IPS-NIHi7 (cell line): ENCODE measurements at regions not wholly inside any gene's neighbourhood (a gene's known extent, or its start where the extent isn't known, plus 50 kb on each side); places are given as distances from the start of the nearest gene placed in this dataset.
"Not testable (repeated sequence)": the region's sequence is repeated elsewhere in the genome, so short reads cannot be mapped to it uniquely, and the experiment has no call there.

Experiments used
- DNase-seq: peaks from one replicate; pipeline ENCODE4 v3.0.0; 2012; ENCODE audit warnings: mixed read lengths; ENCODE audit errors: extremely low spot score

DNA sequence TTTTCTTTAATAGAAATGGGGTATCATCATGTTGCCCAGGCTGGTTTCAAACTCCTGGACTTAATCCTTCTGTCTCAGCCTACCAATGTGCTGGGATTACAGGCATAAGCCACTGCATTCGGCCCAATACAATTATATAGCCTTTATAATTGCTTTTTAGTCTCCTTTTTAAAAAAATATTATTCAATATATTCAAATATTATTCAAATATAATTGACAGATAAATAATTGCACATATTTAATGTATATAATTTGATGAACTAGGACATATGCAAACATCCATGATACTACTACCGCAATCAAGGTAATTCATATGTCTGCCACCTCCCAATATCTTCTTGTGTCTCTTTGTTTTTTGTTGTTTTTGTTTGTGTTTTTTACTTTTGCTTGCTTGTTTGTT is 894.2 kb upstream of the PTPRD start:
- DNase-seq = no peak

DNA sequence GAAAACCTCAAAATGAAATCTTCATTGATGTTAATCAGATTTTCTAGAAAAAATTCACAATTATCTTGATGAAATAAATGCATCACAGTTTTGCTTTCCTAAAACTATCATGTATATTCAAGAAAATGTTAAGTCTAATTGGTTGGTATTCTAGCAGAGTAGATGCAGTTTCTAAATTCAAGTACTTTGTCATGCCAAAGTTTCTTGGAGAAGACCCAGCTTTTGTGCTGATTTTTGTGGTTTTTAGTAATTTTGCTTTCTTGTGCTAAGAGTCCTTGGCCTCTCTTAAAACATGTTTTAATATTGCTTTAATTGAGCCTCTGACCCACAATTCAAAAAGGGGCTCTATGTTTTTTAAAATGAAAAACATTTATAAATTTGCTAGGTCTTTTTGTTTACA is 924.8 kb upstream of the PTPRD start:
- DNase-seq = no peak

DNA sequence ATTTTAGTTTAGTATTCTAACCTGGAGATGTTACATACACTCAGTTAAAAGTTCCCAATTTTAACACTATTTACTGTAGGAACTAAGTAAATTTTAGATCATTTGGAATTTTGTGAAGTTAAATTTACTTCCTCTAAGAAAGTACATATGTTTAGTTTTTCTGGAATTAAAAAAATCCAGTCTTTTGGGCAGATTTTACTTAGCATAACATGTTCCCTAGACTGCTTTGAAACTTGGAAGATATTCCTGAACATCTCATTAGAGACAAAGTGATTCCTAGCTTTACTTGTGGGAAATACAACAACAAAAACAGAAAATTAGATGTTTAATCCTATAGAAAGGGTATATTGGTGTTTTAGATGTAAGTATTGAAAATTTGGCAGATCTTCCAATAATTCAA is 930.0 kb upstream of the PTPRD start:
- DNase-seq = no peak

DNA sequence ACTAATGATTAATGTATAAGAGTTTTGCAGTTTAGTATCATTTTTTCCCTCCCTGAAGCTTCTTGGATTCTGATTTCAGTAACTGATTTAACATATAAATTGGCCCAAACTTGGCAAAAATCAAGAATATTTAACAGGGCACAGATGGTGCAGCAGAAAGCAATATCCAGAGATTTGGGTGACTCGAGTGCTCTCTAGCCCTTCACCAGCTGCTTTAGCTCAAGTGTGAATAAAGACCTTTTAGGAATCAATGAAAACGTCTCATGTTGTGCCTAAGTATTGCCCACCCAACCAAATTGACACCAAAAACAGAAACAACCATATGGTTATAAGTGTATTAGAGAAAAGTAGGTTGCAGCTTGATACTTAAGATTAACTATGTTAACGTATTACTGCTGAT is 933.4 kb upstream of the PTPRD start:
- no peak for DNase-seq

DNA sequence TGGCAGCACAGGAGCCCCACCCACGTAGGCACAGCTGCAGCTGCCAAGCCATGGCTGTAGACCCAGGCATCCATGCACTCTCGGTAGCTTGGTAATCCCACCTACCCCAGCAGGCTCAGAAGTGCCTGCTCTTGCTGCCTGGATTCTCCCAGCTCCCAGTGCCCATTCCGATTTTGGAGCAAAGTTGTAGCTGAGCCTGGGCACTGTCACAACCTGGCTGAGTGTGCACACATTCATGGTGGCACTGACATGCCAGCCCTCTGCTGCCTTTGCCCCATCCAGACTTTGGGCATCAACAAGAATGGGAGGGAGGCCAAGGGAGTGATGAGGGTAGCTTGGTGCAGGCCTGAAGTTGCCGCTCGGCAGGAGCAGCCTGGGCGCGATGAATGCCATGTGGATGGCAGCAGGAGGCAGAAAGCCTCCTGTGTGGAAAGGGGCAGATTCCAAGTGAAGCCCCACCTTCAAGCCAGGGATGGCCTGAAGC is 936.6 kb upstream of the PTPRD start:
- no peak for DNase-seq

DNA sequence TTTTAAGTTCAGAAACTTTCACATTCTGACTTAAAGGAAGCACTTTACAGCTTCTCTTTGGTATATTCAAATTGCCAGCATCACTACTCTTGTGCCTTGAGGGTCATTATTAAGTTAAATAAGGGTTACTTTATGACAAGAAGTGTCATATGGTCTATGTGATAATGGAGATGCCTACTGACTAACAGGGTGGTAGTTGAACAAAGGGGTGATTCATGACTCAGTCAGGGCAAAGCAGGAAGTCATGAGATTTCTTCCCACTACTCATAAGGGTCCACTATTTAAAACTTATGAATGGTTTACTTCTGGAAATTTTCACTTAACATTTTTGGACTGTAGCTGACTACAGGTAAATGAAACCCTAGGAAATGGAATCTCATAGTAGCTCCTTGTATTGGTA is 938.3 kb upstream of the PTPRD start:
- DNase-seq = no peak

DNA sequence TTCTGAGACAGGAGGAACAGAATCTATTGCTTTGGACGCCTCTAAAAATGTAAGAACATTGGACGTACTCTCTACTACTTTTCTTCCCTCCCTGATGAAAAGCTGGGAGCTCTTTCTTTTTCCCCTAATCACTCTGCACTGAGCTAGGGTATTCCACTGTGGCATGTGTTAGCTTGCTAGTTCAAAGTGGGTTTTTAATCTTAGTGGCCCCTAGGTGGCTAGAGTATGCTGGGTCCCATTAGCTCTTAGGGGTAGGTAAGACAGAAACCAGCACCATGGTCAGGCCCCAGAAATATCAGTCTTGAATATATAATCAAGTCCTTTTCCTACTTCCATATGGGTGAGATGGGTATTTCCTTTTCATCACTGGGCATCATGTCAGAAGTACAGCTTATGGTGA is 945.2 kb upstream of the PTPRD start:
- DNase-seq = peak; percentile 23

DNA sequence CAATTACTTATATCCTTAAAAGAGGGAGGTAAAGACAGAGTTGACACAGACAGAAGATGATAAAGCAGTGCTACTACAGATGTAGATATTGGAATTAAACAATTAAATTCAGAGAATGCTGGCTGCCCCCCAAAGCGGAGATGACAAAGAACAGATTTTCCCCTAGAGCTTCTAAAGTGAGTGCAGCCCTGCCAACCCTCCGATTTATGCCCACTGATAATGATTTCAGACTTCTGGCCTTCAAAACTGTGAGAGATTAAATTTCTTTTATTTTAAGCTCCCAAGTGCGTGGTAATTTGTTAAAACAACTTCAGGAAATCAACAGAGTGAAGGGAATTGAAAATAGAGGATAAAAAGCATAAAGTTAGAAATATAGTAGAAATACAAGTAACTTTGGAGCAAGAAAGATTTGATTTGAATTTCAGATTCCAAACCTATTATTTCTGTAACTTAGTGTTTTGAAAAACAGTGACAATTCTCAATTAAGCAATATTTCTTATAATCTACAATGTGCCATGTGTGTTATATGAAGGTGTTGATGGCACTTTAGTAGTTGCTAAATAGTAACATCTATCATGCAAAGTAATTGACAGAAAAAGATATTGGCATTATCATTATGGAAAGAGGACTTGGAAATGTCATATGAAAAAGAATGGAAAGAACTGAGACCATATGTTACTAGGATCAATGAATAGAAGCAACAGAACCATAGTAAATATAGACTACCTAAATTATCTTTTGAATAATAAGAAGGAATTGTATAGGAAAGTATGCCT is 946.4 kb upstream of the PTPRD start:
- DNase-seq = no peak

DNA sequence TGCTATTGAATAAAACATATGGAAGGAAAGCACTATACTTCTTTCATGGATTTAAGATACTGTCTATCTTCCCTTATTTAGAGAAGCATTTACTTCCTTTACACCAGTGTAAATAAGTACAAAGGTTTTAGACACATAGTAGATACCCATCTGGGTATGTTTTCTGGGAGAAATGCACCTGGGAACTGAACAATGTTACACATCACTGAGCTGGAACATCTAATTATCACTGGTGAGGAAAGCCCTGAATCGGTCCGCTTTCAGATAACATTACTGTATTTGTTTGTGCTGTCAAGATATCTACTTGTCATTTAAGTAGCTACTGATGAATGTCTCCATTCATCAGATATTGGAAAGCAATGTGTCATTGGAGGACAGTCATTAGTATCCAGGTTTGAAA is 964.7 kb upstream of the PTPRD start:
- DNase-seq = no peak

DNA sequence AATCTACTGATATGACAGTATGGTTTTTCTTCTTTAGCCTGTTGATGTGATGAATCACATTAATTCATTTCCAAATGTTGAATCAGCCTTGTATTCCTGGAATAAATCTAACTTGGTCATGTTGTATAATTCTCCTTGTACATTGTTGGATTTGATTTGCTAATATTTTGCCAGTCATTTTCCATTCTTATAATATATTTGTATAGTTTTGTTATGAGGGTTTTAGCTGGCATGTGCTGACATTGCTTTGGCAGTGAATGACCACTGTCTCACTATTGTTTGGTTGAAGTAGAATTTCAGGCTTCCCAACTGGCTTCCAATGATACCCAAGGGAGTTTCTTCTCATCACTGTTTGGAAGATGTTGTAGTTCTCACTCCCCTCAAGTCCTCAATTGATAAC is 983.0 kb upstream of the PTPRD start:
- DNase-seq = no peak

DNA sequence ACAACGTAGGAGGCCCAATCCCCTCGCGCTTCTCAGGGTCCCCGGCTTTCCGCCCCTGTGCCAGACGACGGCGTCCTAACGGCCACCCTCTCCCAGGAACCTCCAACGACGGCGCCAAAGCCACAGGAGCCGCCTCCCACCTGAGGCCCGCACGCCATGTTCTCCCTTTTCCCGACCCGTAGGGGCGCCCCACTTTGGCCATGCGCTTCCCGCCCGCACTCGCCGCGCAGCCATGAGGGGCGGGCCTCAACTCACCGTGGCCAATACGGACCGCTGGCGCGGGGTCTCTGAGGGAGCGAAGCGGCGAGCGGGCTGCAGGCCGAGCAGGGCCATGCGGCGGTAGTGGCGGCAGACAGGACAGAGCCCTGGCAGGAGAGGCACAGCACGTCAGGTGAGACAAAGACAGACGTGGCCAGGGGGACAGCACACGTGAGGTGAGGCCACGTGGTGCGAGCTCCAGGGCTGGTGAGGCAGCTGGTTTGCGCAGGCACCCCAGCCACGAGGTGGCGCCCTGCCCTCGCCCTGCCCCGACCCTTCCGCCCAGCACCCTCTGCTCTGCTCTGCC is 1005.5 kb upstream of the PTPRD start:
- DNase-seq = peak; percentile 10

DNA sequence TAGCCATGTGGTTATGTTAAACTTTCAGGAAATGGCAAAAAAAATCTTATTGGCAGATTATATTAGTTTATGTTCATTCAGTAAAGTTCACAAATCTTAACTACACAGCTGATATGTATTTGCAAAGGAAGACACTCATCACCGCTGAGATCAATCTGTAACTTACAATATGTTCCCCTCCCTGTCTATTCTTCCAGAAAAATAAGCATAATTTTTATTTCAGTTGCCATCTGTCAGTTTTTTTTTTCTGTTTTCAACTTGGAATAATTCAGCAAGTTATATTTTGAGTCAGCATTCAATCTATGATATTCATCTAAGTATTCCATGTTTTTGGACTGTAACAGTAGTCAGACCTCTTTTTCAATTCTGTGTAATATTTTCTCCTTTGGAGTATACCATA is 1019.9 kb upstream of the PTPRD start:
- no peak for DNase-seq

DNA sequence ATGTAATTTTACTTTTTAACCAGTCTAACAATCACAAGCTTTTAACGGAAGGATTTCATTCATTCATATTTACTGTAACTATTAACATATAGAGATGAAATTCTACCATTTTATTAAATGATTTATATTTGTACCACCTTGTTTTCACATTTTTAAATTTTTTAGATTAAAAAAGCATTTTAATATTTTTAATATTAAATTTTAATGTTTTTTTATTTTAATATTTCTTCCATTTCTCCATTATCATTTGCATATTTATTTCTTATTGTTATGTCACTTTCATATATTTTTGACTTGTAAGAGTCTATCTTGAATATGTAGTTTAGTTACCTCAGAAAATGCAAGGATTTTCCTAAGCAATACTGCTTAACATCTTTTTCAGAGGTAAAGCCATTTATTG is 1034.0 kb upstream of the PTPRD start:
- no peak for DNase-seq

DNA sequence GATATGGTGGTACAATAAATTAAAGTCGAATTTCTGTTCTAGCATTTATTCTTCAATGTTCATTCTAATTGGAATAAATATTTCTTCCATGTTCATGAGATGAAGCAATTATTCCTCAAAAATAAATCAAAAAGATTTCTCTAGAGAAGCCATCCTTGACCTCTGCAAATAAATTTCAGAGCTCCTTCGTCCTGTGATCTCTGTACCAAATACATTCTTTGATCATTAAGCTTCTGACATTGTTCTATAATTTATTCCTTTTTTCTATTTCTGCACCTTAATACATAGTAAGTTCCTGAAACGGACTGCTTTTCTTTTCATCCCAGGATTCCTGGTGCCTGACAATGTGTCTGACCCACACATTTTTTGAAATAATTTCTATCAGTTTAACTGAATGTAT is 1039.3 kb upstream of the TYRP1 start:
- no peak for DNase-seq

DNA sequence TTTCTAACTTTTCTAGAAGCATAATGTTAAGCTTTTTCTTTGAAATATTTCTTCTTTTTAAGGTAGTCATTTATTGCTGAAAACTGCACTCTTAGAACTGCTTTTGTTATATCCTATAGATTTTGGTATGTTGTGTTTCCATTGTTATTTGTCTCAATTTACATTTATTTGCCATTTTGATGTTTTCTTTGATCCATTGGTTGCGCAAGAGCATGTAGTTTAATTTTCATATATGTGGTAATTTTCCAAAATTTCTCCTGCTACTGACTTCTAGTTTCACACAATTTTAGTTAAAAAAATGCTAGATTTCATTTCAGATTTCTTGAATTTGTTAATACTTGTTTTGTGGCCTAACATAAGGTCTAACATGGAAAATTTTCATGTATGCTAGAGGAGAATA is 1029.3 kb upstream of the TYRP1 start:
- no peak for DNase-seq

DNA sequence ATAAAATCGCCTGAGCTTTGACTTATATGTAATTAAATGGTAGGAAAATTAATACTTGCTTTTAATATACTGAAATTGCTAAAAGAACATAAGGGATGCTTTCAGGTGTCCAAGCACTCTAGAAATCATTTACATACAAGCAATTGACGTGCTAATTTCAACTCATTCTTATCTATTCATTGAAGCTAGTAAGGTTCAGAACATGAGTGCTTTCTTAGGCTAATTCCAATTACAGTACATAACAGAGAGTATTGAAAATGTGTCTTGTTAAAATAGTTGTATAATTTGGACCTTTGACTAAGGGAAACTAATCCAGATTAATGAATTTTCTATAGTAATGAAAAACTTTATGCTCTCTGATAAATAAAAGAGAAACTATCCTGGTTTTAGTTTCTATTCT is 1016.4 kb upstream of the TYRP1 start:
- no peak for DNase-seq

DNA sequence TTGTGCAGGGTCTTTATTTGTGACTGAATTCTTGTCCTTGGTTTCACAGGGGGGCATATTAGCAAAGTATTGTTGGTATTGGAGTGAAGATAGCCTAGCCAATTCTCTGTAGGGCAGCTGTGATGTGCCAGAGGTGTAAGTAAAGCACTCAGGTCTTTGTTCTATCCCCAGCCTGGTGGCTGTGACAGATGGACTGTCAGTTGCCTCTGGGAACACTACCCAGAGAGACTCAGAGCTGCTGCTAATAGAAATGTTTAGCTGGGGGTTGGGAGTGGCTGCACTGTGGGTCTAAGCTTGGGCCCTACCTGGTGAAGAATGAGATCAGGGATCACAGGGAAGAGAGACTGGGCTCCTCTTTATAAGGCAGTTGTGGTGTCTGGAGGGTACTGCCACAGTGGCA is 1006.5 kb upstream of the TYRP1 start:
- DNase-seq = no peak

DNA sequence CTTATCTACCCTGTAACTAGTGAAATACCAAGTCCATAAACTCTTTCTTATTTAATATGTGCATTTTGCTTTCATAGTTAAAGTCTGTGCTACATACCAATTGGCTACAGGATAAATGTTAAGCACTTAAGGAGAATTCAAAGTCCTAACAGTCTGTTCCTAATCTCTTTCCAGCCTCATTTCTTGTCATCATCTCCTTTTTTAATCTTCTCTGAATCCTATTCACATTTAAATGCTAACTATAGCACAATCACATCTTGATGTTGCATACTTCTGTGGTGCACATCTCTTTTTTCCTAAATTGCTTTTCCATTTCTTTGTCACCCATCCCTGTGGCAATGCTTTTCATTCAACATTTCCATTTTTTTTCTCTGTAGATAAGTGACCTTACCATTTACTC is 996.1 kb upstream of the TYRP1 start:
- DNase-seq = no peak

DNA sequence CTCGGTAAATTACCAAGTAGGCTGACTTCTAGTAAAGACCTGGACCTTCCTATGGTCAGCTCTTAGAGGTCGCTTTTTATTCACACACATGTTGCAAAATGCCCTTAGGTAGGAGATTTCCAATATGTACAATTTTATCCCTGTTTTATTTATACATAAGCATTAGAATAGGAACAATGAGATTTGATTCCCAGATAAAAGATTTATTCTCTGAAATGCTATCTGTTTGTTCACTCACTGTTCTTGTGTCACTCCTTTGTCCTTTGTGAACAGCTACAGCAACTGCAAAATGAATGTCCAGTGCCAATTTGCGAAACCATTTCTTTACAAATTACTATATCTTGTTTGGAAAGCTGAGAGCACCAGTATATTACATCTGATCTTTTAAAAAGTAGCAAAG is 991.5 kb upstream of the TYRP1 start:
- DNase-seq = no peak

DNA sequence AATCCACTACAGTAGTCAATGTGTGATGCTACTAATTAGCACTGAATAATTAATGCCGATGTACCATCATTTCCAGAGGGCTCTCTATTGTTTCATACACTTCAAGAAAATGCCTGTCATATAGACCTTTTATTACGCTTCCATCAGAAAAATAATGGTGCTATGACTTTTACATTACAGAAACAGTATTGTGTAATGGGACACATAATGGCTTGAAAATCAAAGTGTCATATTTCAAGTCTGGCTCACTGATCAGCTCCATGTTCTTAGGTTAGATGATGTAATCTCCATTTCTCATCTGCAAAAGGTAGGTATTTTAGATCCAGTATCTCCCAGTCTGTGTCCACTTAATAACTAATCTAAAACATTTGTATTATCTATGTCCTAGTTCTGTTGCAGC is 990.6 kb upstream of the TYRP1 start:
- DNase-seq = no peak

DNA sequence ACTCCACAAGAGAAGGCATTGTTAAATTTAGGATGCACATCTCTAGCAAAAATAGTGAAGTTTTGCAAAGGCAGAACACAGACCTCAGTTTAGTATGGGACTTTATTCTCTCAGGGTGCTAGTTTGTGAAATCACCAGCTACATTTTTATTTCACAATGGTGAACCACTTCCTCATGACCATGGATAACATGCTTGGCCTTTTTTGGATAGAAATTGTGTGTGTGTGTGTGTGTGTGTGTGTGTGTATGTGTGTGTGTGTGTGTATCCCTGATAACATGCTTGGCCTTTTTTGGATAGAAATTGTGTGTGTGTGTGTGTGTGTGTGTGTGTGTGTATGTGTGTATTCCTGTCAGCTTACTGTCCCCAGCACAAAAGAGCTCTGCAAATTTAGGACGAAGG is 989.0 kb upstream of the TYRP1 start:
- not testable (repeated sequence) for DNase-seq

DNA sequence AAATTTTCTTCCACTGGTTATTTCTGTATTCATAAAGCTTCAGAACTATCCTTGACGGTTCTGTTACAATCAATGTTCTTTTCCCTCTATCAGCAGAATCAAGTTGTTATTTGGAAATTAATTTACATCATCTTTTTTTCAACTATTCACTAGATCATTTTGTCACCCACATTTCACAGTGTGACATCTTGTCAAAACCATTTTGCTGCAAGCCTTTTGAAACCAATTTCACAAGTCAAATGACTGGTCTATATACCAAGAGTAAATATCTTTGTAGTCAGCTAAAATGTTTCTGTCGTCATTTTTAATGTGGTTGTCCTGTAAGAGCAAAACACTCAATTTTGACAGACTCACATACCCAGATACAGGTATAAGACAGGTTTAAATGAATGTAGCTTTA is 984.3 kb upstream of the TYRP1 start:
- DNase-seq = no peak

DNA sequence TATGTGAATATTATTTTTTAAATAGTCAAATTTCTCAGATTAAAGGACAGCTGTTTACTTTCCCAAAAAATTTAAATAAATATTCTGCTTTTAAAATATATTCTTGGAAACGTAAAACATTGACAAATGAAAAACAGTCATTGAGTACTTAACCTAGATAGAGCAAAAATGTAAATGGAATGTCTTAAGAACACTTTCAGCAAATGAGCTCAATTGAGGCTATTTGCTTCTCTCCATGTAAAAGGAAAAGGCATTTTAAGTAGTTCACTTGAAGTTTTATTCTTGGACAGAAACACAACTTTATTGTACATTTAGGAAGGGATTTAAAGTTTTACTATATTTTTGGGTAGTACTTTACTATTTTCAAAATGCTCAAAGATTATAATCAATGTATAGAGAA is 983.6 kb upstream of the TYRP1 start:
- no peak for DNase-seq

DNA sequence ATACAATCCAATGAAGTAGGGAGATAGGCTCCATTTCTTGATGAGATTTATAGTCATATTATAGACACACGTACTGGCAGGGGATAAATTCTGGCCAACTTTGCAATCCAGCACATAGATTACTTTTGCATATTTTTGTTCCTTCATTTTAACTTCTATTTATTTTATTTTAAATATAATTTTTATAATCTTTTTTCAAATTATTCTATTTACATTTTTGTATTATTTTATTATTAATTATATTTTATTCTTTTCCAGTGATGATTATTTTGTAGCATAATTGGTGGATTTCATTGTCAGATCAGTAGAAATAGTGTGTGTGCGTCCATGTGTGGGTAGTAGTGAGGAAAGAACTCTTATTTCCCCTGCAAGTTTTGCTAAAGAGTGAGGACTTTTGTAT is 980.1 kb upstream of the TYRP1 start:
- DNase-seq = no peak
